Ishikawa (cell line): ENCODE measurements at regions not wholly inside any gene's neighbourhood (a gene's known extent, or its start where the extent isn't known, plus 50 kb on each side); places are given as distances from the start of the nearest gene placed in this dataset.

Source experiments
- CEBPB ChIP-seq: IDR thresholded peaks from 2 replicates; pipeline ENCODE4 v1.6.1; 2012
- CREB1 ChIP-seq: IDR thresholded peaks from 2 replicates; pipeline ENCODE4 v1.6.1; 2012; ENCODE audit warnings: low read depth
- EGR1 ChIP-seq: IDR thresholded peaks from 2 replicates; pipeline ENCODE4 v1.6.1; 2012
- EP300 ChIP-seq: IDR thresholded peaks from 2 replicates; pipeline ENCODE4 v1.6.1; 2012; ENCODE audit warnings: borderline replicate concordance
- FOXM1 ChIP-seq: IDR thresholded peaks from 2 replicates; pipeline ENCODE4 v1.6.1; 2012; ENCODE audit warnings: low read depth, borderline replicate concordance
- NFIC ChIP-seq: IDR thresholded peaks from 2 replicates; pipeline ENCODE4 v1.6.1; 2012
- RAD21 ChIP-seq: IDR thresholded peaks from 2 replicates; pipeline ENCODE4 v1.6.1; 2012; ENCODE audit warnings: low read depth
- TAF1 ChIP-seq: IDR thresholded peaks from 2 replicates; pipeline ENCODE4 v1.6.1; 2012; ENCODE audit warnings: low read depth, mild to moderate bottlenecking
- TCF12 ChIP-seq: IDR thresholded peaks from 2 replicates; pipeline ENCODE4 v1.6.1; 2012; ENCODE audit warnings: low read depth
- TEAD4 ChIP-seq: IDR thresholded peaks from 2 replicates; pipeline ENCODE4 v1.6.1; 2012
- USF1 ChIP-seq: IDR thresholded peaks from 2 replicates; pipeline ENCODE4 v1.6.1; 2012
- YY1 ChIP-seq: IDR thresholded peaks from 2 replicates; pipeline ENCODE4 v1.6.1; 2012; ENCODE audit warnings: low read depth
- ZBTB7A ChIP-seq: IDR thresholded peaks from 2 replicates; pipeline ENCODE4 v1.6.1; 2012; ENCODE audit warnings: low read depth
- TF ChIP-seq, protein P1 (sequence below): IDR thresholded peaks from 2 replicates; pipeline ENCODE4 v1.6.1; 2012
- TF ChIP-seq, protein P2 (sequence below): IDR thresholded peaks from 2 replicates; pipeline ENCODE4 v1.6.1; 2012; ENCODE audit warnings: low read depth, mild to moderate bottlenecking

- TF ChIP-seq, protein P1, sequence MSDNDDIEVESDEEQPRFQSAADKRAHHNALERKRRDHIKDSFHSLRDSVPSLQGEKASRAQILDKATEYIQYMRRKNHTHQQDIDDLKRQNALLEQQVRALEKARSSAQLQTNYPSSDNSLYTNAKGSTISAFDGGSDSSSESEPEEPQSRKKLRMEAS, result no peak
Measured at GRCh38 chr3:102162251-102162650, 272.6 kb upstream of the ZPLD1 start.

DNA sequence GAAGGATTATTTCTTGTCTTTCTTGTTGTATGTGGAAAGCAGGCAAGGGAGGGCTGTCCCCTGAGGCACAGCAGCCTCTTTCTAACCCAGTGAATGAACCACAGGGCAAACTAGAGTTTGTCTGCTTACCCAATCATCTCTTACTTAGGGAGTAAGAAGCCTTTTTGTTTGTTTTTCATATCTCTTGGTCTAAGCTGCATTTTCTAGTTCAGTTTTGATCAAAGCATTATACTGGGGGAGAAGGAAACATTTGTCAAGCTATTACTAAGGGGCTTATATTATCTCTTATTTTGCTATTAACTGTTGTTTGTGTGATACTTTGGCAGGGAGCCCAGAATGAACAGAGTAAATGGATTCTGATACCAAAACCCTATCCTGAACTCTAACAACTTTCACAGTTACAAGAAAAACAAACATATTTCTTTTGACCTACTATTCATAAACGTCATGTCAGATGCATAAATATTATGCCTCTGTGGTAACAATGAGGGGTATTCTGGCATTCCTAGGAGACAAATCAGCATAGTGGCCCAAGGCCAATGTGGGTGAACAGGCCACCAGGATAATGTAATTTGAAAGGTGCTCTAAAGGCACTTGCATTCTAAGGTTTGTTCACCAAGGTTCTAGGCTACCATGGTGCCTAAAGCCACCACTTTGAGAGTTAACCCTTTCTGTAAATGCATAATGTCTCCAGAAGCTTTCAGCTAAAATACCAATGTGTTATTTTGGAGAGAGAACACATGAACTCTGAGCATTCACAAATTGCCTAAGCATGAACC lies 271.6 kb upstream of the ZPLD1 start:
- TF ChIP-seq EP300 (no peak), TEAD4 (0 out of 2 replicates have a peak, but pooled peaks have one; percentile 34), TCF12 (no peak), NFIC (0 out of 2 replicates have a peak, but pooled peaks have one; percentile 5), RAD21 (no peak), CEBPB (no peak), FOXM1 (no peak), ZBTB7A (no peak), USF1 (no peak)
- TF ChIP-seq, protein P1, result no peak
- TF ChIP-seq, protein P2, sequence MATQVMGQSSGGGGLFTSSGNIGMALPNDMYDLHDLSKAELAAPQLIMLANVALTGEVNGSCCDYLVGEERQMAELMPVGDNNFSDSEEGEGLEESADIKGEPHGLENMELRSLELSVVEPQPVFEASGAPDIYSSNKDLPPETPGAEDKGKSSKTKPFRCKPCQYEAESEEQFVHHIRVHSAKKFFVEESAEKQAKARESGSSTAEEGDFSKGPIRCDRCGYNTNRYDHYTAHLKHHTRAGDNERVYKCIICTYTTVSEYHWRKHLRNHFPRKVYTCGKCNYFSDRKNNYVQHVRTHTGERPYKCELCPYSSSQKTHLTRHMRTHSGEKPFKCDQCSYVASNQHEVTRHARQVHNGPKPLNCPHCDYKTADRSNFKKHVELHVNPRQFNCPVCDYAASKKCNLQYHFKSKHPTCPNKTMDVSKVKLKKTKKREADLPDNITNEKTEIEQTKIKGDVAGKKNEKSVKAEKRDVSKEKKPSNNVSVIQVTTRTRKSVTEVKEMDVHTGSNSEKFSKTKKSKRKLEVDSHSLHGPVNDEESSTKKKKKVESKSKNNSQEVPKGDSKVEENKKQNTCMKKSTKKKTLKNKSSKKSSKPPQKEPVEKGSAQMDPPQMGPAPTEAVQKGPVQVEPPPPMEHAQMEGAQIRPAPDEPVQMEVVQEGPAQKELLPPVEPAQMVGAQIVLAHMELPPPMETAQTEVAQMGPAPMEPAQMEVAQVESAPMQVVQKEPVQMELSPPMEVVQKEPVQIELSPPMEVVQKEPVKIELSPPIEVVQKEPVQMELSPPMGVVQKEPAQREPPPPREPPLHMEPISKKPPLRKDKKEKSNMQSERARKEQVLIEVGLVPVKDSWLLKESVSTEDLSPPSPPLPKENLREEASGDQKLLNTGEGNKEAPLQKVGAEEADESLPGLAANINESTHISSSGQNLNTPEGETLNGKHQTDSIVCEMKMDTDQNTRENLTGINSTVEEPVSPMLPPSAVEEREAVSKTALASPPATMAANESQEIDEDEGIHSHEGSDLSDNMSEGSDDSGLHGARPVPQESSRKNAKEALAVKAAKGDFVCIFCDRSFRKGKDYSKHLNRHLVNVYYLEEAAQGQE, result no peak

- no peak for TF ChIP-seq TEAD4
- no peak for TF ChIP-seq EGR1
- no peak for TF ChIP-seq EP300
- TF ChIP-seq ZBTB7A, result no peak
- no peak for TF ChIP-seq TCF12
- TF ChIP-seq, protein P2, result no peak
- no peak for TF ChIP-seq YY1
- TF ChIP-seq RAD21, result no peak
- no peak for TF ChIP-seq CEBPB
- no peak for TF ChIP-seq TAF1
- TF ChIP-seq FOXM1, result no peak
- no peak for TF ChIP-seq NFIC
- no peak for TF ChIP-seq CREB1
- no peak for TF ChIP-seq USF1
- TF ChIP-seq, protein P1, result no peak
Measured at GRCh38 chr3:102163818-102164154, 271.0 kb upstream of the ZPLD1 start.

DNA sequence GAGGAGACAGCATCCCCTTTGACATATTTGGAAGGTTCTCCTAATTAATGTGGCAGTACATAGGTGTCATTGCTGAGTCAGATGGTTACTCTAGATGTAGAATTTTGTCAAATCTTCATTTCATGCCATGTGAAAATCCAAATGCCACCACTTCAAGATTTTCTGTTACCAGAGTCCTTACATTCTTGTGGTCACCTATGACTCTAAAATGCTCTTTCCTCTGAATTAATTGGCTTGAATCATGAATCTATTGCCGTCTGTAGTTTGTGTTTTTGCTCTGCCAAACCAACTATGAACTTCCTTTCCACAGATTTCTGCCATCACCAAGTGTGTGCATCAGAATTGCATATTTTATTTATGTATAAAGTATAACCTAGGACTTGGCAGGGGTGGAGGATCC lies 269.4 kb upstream of the ZPLD1 start:
- TF ChIP-seq ZBTB7A (no peak), EGR1 (no peak), FOXM1 (no peak), YY1 (no peak), TEAD4 (no peak), CREB1 (no peak), CEBPB (no peak), NFIC (no peak), RAD21 (no peak), TAF1 (no peak), USF1 (no peak)
- TF ChIP-seq, protein P2, result no peak
- TF ChIP-seq, protein P1, result no peak
